CD4-positive, alpha-beta T cell treated with Interleukin-12 subunit alpha and Interleukin-12 subunit beta, for 1 hour (primary cell): ENCODE measurements at regions not wholly inside any gene's neighbourhood (a gene's known extent, or its start where the extent isn't known, plus 50 kb on each side); places are given as distances from the start of the nearest gene placed in this dataset.
"Not testable (repeated sequence)": the region's sequence is repeated elsewhere in the genome, so short reads cannot be mapped to it uniquely, and the experiment has no call there.

Experiments used
- DNase-seq: peaks from one replicate; pipeline ENCODE4 v3.0.0-alpha.2; 2020

GRCh38 chr7:118956285-118956684, 731.8 kb downstream of the ANKRD7 start:
- DNase-seq = not testable (repeated sequence)

DNA sequence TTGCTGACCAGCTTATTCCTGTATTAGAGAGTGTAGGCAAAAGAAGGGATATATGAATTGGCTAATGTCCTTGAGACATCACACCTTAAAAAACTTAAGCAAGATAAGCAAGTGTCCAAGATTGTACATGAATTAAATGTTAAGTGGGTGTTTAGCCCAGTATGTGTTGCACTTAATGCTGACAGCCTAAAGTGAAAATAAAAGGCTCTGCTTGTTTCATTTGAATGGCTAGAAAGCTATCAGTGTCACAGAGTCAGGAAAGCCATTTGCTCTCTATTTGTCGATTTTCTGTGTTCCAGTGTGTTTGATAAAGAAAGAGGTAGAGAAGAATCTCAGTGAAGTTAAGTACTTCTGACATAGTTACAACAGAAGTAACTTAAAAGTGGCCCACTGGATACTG, 744.9 kb downstream of the ANKRD7 start:
- DNase-seq = no peak

DNA sequence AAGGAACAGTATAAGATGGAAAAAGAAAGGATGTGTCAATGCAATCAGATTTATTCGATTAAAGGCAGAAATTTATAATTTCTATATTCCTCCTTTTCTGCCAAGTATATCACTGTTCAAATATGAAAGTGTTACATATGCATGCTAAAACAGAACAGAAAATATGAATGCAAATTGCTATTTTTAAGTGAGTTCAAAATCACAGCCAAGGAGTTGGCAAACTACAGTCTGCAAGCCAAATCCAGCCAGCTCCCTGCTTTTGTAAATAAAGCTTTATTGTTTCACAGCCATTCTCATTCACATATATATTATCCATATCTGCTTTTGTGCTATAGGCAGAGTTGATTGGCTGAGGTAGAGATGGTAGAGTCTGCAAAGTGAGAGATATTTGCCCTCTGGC, 747.2 kb downstream of the ANKRD7 start:
- DNase-seq = no peak

DNA sequence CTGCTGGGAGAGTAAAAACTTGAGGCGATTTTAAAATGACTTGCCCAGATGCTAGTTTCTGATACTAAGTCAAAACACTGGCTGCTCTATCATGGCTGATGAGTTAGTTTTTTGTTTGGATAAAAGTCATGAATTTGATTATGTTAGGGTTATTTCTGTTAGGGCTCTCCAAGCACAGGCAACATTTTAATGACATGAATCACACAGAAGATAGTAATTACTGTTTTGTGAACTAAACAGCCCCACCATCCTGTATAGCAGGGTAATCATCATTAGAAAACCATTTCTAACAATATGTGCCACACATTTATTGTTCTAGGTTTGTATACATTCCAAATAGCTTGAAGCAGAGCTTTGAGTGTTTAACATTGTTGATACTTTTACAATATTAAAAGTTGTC, 750.3 kb downstream of the ANKRD7 start:
- no peak for DNase-seq

- no peak for DNase-seq
Observed at GRCh38 chr7:118995350-118995749, 770.8 kb downstream of the ANKRD7 start.

- DNase-seq = no peak
Observed at GRCh38 chr7:119007236-119007635, 782.7 kb downstream of the ANKRD7 start.

DNA sequence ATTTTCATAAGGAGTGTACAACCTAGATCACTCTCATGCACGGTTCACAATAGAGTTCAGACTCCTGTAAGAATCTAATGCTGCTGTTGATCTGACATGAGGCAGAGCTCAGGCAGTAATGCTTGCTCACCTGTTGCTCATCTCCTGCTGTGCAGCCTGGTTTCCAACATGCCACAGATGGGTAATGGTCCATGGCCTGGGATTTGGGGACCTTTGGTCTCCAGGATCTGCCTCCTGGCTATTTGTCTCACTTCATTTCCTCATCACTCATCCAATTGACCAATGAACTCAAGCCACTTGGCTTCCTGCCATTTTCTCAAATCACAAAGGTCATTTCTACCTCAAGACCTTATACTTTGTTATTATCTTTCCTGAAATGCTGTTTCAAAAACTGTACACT, 786.1 kb downstream of the ANKRD7 start:
- no peak for DNase-seq

GRCh38 chr7:119026391-119026790, 801.9 kb downstream of the ANKRD7 start:
- no peak for DNase-seq

DNA sequence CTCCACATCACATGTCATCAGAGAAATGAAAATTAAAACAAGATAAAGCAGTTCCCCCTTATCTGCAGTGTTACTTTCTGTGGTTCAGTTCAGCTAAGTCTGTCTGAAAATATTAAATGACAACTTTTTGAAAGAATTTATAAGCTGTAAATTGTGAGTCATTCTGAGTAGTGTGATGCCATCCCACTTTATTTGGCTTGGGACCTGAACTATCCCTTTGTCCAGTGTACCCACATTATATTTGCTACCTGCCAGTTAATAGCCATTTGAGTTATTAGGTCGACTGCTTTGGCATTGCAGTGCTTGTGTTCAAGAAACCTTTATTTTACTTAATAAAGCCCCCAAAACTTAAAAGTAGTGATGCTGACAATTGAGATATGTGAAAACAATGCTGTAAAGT, 804.2 kb downstream of the ANKRD7 start:
- DNase-seq = no peak

GRCh38 chr7:119032136-119032535, 807.6 kb downstream of the ANKRD7 start:
- not testable (repeated sequence) for DNase-seq

DNA sequence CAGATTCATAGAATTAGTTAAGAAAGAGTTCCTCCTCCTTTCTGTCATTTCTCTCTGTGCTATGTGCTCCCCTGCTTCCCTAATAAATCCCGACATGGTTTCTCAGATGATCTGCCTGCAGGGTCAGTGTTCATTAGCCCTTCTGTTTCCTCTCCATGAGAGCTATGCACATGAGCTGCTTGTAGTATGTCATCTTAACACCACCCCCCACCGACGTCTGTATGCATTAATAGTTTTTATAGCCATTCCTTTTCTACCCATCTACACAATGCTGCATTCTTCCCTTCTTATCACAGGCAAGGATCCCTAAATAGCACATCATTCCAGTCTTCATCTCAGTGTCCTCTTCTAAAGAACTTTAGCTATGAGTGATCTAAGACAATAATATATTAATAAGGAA, 809.1 kb downstream of the ANKRD7 start:
- DNase-seq = no peak

DNA sequence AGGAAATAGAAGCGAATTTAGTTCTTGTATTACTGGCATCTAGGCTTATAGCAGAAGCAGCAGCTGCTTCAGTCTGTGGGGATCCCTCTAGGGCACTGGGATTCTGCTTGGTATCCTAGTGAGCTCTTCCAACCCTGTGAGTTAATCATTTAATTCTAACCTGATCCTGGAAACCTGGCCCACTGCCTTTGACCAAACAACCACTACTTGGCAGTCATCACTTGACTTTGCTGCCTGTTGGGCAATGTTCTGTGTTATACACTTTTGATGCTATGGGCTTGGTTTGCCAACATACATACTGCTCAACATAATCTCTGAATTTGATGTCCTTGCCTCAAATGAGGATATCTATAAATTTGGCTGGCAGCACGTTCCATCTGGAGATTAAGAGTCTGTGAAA, 813.4 kb downstream of the ANKRD7 start:
- no peak for DNase-seq

- no peak for DNase-seq
Observed at GRCh38 chr7:119046068-119046467, 821.6 kb downstream of the ANKRD7 start.

DNA sequence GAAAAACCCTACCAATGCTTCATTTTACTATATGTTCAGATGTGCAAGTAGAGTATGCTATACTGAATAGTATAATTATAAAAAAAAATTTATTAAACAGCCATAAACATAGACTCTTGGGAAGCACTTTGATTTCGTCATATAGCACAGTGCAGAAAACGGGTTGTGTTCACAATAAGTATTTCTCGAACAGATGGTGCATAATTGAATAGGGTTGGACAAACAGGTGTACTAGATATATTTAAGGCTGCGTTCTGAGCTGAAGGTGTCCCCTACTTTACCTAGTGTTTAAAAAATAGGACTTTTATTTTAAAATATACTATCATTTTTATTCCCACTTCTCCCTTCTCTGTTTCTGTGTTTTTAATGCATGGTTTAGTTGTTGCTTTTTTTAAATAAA, 841.5 kb downstream of the ANKRD7 start:
- no peak for DNase-seq

DNA sequence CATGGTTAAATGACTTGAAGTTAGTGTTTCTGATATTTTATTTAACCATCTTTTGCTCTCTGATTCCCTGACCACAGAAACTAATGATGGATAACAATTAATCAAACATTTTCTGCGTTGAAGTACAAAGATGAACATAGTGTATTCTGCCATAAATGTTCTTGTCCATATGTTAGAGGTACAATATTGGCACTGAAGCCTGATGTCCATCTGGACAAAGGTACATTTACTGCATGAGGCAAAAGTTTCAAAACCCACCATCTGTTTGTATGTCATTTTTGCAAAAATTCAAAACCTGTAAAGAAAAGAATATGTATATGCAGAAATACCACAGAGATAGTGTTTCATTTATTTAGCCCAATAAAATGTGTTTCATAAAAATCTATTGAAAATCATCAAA, 861.5 kb downstream of the ANKRD7 start:
- DNase-seq = no peak

GRCh38 chr7:119090851-119091250, 866.3 kb downstream of the ANKRD7 start:
- DNase-seq = no peak

- DNase-seq = no peak
Observed at GRCh38 chr7:119096683-119097082, 872.2 kb downstream of the ANKRD7 start.

GRCh38 chr7:119100611-119101258, 876.2 kb downstream of the ANKRD7 start:
- DNase-seq = not testable (repeated sequence)

DNA sequence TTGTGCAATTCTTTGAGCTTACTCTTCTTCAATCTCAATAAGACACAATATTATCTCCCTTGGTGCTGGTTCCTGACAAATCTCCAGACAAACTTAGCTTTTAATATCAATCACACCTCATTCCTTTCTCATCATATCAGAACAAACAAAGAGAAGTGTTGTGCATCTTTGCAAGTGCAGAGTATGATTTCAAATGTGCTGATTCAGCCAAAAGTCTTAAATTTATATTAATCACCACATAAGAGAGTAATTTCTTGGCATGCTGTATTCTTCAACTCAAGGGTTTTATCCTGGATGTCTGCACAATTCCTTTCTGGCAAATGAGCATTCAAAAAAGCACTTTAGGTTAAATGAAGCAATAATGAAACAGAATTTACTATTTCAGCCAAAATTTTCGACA, 877.8 kb downstream of the ANKRD7 start:
- no peak for DNase-seq

GRCh38 chr7:119105381-119105780, 880.9 kb downstream of the ANKRD7 start:
- DNase-seq = no peak

DNA sequence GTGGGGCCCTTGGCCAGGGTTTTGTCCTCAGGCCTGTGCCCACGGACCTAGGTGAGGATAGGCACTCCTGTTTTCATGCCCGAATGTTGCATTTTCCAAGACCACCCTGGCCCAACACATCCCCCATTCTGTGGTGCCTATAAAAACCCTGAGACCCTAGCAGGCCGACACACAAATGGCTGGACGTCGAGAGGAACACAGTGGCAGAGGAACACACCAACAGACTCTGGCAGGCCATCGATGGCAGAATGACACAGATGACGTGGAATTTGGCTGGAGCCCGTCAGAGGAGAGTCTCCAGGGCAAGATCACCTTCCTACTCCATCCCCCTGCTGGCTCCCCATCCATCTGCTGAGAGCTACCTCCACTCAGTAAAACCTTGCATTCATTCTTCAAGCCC, 898.8 kb downstream of the ANKRD7 start:
- no peak for DNase-seq

DNA sequence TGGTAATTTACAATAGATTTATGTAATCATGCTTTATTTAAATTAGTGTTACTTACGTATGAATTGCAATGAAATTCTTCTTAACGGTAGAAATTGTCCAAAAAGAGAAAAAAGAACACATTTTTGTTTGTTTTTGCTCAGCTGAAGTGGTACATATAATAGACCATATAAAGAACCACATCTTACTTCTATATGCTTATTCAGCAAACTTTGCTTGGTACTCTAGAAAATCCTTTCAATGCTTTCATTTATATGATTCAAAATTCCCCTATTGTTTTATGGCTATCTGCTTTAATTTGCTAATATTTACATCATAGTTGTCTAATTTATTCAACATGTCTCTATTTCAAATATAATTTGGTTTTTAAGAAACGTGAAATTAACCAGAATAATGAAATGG, 903.2 kb downstream of the ANKRD7 start:
- DNase-seq = no peak

DNA sequence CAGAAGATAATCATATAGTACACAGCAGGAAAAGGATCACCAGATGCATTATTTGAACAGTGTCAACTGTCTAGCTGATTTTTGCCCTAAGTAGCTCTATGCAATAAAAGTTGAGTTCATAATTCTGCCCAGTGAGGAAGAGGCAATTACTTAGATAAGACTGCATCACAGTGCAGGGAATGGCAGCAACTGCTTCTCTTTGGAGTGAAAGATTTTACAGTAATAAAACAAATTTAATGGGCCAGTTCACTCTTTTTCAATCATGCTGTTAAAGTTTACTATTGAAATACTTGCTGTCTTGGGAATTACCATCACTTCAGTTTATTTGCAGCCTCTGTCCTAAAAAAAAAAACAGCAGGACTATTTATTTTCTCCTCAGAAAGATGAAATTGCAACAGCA, 907.9 kb downstream of the ANKRD7 start:
- DNase-seq = no peak

DNA sequence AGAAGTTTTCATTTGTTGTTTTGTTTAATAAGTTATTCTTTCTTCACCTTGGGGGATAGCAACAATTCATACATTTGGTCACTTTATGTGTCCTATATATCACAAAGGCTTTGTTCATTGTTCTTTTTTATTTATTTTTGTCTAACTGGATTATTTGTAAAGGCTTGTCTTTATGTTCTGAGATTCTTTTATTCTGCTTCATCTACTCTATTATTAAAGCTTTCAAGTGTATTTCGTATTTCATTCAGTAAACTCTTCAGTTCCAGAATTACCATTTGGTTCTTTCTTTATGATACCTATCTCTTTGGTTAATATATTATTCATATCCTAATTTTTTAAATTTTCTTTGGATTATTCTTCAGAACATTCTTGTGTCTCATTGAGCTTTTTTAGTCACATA, 942.9 kb downstream of the ANKRD7 start:
- no peak for DNase-seq

GRCh38 chr7:119172043-119172442, 947.5 kb downstream of the ANKRD7 start:
- no peak for DNase-seq
